HG02870 (cell line): ENCODE measurements at regions not wholly inside any gene's neighbourhood (a gene's known extent, or its start where the extent isn't known, plus 50 kb on each side); places are given as distances from the start of the nearest gene placed in this dataset.
"Not testable (repeated sequence)": the region's sequence is repeated elsewhere in the genome, so short reads cannot be mapped to it uniquely, and the experiment has no call there.

Source experiments
- ATAC-seq: cut with Tn5 transposase; IDR thresholded peaks from one replicate; pipeline ENCODE4 v1.9.1; 2021; ENCODE audit warnings: mild to moderate bottlenecking, moderate library complexity; ENCODE audit not compliant: unreplicated experiment

DNA sequence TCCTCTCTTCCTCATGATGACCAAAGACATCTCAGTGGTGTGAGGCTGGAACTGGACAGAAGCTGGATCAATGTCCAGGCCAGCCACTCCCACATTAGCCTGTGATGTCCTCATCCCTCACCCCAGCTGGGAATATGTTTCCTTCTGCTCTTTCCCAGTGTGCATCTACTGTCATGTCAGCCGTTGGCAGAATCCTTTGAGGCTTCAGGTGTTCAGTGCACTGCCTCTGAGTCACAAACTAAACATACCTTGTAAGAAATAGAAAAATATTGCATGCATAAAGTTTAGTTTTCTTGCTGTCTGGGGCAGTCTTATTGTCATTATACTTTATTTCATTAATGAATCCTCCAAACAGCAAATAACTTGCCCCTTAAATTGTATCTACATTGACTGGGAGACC lies 161.6 kb upstream of the RASGRP1 start:
- no peak for ATAC-seq

DNA sequence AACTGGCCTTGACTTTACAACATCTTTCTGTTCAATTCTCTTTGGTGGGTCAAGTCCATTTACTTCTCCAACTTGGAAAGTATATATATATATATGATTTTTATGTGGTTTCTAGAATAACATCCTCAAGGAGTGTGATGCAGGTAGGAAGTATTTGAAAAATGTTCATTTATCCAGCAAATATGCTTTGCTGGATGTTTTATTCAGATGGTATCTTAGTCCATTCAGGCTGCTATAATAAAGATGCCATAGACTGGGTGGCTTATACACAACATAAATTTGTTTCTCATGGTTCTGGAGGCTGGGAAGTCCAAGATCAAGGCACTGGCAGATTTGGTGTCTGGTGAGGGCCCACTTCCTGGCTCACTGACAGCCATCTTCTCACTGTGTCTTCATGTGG lies 168.7 kb upstream of the RASGRP1 start:
- ATAC-seq, result no peak

DNA sequence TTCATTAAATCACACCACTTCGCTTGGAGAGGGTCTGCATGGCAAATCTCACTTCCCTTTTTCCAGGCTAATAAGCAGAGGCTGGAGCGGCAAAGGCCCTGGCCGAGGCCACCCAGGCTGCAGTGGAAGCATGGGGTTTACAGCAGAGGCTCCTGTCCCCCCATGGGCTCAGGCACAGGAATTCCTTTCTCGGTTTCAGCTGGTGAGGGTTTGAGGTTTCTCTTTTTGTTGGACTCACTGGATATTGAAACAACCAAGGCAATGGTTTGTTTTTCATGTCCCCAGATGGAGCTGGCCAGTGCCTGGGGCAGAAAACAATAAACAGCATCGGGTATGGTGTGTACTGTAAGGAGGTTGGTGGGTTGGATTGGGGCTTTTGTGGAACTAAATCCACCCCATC lies 175.6 kb upstream of the RASGRP1 start:
- no peak for ATAC-seq

DNA sequence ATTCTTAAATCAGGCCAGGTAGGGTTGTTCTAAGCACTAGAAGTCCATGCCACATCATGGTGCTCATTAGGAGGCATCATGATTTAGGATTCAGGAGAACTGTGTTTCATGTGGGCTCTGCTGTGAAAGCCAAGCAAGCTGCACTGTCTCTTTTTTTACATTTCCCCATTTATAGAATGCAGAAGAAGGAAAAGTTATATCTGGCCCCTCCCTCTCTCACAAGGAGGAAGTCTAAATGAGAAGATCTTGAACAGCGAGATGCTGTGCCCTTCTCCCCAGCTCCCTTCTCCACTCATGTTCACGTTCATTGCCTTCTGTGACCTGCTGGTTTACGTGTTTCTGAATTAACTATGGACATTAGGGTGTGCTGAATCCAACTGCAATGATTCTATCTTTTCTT lies 178.5 kb upstream of the RASGRP1 start:
- ATAC-seq, result no peak

DNA sequence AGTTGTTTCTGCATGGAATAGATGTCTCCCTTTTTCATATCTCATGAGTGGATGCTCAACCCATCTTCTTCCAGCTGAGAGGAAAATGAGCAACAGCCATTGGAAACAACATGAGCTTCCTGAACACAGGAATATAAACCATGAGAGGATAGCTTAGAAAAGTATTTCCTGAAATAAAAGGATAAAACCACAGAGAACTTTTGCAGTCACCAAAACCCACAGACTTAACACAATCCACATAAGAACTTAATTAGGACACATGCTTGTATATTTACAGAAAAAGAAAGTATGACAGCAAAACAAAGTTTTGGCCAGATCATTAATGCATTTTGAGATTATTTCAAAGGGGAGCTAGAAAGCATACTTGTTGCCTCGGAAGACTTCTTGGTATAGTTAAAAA lies 180.5 kb upstream of the RASGRP1 start:
- no peak for ATAC-seq

DNA sequence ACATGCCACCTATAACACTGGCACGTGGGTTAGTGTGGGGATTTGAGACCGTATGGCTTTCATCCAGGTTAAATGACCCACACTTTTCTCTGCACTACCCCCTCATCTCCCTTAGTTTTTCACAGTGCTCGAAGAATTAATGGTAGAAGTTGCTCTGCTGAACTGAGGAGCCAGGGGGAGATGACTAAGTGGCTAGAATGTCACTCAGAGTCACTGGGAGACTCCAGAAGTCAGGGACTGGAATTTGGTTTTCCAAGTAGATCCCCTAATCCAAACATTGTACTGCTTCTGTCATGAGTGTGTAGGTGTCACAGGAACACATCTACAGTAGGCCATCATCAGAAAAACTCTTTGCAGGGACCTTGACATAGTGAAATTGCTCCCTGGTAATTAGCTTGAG lies 181.0 kb upstream of the RASGRP1 start:
- ATAC-seq, result no peak

DNA sequence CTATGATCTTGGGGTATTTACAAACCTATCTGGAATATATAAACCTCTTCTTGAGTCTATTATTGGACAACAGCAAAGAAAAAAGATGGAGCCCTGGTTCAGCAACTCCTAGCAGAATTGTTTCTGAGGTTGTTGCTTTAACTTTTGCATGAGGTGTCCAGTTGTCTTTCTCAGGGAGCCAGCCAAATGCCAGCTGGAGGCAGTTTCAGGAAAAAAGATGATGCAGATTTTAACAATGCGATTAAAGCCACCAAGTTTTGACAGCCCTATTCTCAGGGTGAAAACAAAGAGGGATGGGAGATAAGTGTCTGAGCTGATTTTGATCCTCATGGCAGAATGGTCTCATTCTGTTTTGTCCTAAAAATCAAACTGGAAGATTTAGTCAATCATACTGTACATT lies 181.6 kb upstream of the RASGRP1 start:
- no peak for ATAC-seq

DNA sequence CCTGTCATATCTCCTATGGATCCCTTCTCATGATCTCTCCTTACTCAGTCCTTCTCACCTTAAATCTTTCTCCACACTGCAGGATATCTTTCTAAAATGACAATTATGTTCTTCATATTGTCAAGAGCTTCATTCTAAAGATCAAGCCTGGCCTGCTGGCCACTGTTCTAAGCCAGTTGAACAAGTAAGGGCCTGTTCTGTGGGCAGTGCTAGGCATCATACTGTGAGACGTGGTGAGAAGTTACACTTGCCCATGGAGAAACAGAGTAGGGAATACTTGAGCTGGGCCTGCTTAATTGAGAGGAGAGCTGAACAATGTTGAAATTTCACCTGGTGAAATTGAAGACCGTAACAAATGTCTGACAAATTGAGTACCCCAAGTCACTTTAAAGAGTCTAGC lies 184.1 kb upstream of the RASGRP1 start:
- no peak for ATAC-seq

DNA sequence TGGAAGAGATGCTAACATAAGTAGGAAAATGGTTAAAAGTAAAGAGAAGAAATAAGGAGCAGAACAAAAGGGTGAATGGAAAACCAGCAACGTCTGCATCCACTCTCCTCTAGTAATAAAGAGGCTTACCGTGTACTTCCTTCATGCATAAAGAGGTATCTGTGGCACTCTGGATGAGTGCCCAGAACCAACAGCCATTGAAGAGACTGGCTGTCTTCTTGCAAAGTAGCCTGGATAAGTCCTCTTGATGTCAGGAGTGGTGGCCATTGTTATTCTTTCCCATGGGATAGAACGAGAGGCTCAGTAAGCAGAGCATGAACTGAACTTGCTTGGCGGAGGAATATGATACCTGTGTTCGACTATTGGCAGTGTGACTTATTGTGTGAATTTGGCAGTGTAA lies 186.2 kb upstream of the RASGRP1 start:
- no peak for ATAC-seq

DNA sequence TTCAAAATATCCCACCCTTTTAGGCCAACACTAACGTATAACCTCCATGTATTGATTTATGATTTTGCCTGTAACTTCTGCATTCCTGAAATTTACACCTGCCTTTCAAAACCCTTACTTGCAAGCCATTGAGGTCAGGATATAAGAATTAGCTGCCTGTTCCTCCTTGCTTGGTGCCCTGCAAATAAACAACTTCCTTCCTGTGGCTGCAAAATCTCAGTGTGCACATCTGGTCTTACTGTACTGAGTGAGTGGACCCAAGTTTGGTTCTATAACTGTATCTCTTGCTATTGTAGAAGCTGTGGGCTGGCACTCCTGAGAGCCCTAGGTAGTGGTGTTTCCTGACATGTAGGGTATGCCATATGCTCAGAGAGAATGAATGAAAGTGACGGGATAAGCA lies 191.1 kb upstream of the RASGRP1 start:
- no peak for ATAC-seq

DNA sequence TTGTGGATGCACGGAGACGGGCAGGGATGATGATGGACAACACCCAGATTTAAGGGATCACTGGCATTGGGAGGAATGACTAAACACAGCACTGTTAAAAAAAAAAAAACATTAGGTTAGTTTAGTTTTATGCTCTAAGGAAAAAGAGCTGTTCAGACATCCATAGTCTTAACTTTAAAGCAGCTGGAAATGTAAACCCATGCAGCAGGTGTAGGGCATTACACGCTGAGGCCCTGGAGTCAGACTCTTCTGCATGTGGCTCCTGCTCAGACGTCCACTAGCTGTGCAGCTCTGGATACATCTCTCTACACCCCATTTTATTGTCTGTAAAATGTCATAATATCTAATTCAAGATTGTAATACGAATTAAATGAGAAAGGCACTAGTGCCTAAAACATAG lies 191.8 kb upstream of the RASGRP1 start:
- no peak for ATAC-seq

DNA sequence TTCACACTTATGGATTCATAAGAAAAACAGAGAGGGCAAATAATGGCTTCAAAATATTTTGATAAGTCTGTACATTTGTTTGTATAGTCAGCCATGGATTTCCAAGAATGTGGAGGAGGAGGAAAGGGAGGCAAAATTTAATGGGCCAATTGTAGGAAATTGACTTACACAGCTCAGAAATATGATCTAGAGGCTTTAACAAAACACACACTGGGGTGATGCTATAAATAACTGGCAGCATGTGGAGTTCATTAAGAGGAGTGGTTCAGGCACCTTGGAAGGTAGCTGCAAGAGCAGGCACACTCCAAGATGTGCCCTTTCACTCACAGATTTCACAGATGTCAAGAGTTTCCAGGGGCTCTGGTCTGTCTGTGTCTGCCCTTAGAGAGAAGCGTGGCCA lies 193.4 kb upstream of the RASGRP1 start:
- no peak for ATAC-seq

DNA sequence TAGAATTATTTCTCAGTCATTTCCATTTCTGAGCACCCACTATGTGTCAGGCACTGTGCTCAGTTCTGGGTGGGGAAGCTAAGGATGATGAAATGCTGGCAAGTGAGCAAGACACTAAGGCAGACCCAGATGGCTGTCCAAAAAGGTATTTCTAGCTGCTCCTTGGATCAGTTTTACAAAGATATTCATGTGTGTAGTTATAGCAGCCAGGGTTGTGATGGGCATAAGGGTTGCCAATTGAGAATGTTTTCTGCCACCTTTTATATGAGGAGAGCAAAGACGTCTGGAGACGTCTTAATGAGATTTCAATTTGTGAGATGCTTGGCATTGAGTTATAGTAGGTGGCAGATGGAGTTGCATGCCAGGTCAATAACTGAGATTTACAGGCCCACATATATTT lies 197.1 kb upstream of the RASGRP1 start:
- ATAC-seq, result no peak

DNA sequence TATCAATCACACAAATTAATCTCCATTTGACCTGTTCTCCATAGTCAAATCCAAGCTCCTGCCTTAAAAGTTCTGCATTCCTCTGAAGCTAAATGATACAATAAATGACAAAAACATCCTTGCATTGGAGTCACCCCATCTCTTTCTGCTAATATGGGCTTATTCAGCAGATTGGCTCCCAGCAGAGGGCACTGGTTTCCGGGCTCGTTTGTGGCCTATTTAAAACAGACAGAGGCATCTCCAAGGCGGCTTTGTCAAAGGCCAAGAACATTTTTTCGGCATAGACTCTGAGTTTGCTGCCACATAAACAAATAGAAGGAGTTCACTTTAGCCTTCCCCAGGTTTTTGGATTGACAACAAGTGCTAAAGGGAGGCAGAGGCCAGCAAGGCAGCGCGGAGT lies 204.4 kb upstream of the RASGRP1 start:
- no peak for ATAC-seq

DNA sequence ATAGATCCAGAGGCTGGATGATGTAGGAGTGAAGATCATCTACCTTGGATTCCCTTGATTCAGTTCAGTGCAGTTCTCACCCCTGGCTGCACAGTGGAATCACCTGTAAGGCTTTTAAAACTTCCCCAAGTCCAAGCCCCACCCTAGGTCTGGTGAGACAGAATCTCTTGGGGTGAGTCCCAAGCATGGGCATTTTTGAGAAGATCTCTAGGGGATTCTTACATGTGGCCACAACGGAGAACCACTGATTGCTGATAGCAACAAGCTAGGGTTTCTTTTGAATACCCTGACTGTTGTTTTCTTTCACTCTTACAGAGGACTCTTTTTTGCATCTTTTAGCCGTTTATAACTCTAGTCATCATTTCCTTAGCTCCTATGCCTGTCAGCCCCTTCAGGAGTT lies 204.9 kb upstream of the RASGRP1 start:
- no peak for ATAC-seq

DNA sequence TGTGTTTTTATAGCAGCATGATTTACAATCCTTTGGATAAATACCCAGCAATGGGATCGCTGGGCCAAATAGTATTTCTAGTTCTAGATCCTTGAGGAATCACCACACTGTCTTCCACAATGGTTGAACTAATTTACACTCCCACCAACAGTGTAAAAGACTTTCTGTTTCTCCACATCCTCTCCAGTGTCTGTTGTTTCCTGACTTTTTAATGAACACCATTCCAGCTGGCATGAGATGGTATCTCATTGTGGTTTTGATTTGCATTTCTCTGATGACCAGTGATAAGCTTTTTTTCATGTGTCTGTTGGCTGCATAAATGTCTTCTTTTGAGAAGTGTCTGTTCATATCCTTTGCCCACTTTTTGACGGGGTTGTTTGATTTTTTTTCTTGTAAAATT lies 209.5 kb upstream of the RASGRP1 start:
- ATAC-seq, result not testable (repeated sequence)

DNA sequence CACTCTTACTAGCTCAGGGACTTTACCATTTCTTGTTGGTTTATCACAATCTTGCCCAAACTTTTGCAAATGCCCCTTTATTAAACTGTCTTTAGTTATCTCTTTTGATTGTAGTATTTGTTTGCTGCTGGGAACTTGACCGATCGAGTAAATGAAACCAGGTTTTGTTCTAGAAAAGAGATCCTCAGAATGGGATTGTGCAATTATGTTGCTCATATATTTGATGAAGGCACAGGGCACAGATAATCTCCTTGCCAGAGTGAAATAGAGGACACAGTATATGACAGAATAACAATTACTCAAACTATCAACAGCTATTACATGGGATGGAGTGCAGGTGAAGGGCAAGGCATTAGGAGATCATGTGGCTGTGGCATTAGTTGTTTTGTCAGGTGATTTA lies 216.6 kb upstream of the RASGRP1 start:
- no peak for ATAC-seq

DNA sequence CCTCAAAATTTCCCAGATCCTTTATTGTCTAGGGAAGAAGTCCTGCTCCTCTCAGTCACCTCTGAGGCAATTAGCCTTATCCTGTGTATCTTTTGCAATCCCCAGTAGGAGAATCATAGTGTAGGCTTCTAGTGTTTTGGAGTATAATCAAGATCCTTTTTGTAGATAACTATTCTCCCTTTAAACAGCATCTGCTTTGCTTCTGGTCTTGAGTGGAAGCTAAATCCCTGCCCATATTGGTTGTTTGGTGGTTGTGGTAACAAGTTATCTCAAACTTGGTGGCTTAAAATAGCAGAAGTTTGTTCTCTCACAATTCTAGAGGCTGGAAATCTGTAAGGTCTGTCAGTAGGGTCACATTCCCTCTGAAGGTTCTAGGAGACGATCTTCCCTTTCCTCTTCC lies 217.5 kb upstream of the RASGRP1 start:
- no peak for ATAC-seq

DNA sequence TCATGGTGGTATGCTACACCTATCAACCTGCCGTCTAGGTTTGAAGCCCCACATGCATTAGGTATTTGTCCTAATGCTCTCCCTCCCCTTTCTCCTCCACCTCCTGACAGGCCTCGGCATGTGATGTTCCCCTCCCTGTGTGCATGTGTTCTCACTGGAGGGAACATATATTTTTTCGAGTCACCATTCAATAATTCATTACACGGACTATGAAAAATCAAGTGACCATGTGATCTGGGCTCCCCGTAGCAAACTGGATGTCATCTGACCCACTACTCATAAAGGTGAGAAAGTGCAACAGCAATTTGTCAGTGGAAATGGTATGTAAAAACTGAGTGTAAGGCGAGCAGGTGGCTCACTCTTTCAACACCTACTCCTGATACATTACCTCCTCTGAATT lies 224.3 kb upstream of the RASGRP1 start:
- no peak for ATAC-seq

DNA sequence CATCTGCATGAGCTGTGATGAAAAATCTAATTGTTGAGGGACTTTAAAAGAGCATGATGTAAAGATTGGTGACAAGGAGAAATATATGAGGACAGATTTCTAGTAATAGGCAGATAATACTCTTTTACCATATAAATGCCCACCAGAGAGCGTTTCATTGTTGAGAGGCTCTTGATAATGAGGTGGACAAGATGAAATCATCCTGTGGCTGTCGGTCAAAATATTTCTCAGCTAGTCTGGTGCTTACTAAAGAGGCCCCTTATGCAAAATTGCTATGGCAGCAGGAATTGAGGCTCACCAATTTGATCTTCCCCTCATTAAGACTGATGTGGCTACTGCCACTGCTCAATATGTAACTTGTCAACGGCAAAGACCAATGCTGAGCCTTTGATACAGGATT lies 225.0 kb upstream of the RASGRP1 start:
- no peak for ATAC-seq

DNA sequence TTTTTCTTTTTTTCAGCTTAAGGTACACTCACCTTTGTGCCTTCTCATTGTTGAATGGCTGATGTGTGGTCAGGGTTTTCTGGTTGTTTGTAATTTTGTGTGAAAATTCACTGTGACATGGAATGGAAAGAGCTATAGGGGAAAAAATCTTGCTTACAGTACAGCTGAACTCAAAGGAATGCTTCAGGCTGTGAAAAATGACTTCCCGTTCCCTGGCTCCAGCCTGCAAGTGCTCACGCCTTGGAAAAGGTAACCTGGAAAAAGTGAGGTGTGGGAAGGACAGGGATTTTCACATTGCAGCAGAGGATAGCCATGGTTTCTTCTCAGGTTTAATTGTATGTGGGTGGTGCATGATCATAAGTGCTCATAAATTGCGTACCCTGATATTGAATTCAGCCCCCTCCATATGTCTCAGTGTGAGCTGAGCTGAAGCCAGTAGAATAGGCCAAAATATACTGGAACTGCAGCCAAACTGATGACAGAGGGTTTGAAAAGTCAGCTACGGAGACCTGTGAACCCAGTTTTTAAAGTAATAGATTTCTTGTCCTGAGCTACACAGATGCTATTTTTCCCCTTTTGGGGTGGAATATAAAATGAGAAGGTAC lies 228.7 kb upstream of the RASGRP1 start:
- no peak for ATAC-seq

DNA sequence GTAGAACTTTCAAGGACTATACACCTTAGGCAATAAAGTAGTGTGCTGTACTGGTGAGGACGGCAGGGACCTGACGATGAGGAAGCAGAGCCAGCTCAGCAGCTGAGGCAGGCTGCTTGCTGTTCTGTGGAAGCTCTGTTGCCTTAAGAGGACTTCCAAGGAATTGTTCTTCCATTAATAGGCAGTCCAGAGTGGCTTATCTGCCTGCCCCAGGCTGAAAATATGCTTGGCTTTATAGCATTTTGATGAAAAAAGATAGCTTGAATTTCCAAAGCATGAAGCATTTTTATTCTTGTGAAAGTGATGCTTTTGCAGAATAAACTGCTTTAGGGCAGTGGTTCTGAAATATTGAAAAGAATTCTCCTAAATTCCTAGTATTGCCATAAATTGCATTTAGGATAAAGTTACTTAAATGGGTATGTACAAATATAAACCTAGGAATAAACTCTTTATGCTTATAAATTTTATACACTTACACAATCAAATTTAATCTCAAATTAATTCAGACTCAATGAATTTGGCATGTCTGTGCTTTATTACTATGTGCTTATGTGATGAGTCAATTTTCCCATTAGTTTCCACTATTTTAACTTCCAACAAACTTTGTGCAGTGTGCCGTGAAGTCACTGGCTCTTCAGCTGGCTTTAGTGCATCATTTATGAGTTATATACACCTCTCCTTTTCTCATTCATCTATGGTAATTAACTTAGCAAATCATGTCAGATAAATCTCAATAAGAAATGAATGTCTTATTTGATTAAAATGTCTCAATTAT lies 231.0 kb upstream of the RASGRP1 start:
- no peak for ATAC-seq

DNA sequence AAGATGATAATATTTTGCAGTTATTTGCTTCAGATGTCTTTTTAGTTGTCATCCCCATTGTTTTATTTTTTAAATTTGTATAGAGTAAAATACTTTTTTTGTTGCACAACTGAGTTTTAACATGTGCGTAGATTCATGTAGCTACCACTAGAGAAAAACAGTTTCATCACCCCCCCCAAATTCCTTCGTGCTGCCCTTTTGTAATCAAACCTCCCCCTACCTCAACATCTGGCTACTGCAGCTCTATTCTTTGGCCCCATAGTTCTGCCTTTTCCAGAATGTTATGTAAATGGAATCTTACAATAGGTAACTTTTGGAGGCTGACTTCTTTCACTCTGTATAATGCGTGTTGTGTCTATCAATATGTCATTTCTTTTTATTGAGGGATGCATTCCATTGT lies 232.0 kb upstream of the RASGRP1 start:
- no peak for ATAC-seq
